Astrocyte of the spinal cord (primary cell): ENCODE measurements at regions not wholly inside any gene's neighbourhood (a gene's known extent, or its start where the extent isn't known, plus 50 kb on each side); places are given as distances from the start of the nearest gene placed in this dataset.

Experiments used
- DNase-seq: peaks from one replicate; pipeline ENCODE4 v3.0.0; 2011; ENCODE audit warnings: low read depth, low spot score
- H3K4me3 ChIP-seq: 2 replicates; pipeline ENCODE4 v1.5.1; 2011; ENCODE audit warnings: low read depth, mild to moderate bottlenecking, low read length, moderate library complexity
- in situ Hi-C: cut with HindIII; loops from 2 replicates; pipeline ENCODE4 v1.10.0; 2017; ENCODE audit warnings: low sequenced_read_pairs
- TF ChIP-seq, protein P1 (sequence below): IDR thresholded peaks from 2 replicates; pipeline ENCODE4 v1.5.1; 2012; ENCODE audit warnings: low read depth, mild to moderate bottlenecking, low read length, inconsistent platforms

GRCh38 chr16:59424714-59425273 lies 690.7 kb upstream of the GOT2 start:
- TF ChIP-seq, protein P1, sequence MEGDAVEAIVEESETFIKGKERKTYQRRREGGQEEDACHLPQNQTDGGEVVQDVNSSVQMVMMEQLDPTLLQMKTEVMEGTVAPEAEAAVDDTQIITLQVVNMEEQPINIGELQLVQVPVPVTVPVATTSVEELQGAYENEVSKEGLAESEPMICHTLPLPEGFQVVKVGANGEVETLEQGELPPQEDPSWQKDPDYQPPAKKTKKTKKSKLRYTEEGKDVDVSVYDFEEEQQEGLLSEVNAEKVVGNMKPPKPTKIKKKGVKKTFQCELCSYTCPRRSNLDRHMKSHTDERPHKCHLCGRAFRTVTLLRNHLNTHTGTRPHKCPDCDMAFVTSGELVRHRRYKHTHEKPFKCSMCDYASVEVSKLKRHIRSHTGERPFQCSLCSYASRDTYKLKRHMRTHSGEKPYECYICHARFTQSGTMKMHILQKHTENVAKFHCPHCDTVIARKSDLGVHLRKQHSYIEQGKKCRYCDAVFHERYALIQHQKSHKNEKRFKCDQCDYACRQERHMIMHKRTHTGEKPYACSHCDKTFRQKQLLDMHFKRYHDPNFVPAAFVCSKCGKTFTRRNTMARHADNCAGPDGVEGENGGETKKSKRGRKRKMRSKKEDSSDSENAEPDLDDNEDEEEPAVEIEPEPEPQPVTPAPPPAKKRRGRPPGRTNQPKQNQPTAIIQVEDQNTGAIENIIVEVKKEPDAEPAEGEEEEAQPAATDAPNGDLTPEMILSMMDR, result no peak
- H3K4me3 ChIP-seq, result no peak overlapping the region
- in situ Hi-C loops, result no loop called here
- no peak for DNase-seq

DNA sequence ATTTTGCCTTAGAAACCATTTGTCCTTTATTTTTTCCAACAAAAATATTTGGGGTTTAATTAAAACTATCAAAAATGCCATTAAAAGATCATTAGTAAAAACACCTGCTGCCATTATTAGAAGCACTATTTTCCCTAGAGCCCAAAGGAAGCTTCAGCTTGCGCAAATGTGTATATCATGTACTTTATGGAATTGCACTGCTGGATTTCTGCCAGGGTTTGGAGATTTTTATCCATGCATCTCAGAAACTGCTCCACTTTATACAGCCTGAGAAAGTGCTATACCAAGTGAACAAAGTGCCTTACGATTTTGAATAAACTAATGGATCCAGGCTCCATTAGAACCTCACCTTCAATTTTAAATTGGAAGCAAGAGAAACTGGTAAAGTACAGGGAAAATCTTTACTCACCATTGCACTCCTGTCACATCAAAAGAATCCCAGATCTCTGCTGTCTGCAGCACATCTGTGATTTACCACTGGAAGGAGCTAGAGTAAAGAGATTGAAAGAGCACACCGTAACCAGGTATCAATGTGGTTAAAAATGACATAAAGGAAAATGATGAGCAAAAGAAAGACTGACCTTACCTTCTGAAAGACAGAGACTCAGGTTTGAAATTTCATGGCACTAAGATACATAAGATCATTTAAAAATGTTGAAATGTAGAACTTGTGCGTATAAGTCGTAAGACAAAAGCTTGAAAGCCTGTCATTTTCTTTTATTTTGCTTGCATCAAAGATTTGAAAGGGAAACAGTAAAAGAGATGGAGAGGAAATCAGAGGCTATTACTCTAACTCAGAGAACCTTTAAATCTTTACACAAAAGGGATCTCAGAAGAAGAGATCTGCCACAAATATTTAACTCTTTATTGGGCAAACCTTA lies 678.1 kb upstream of the GOT2 start:
- in situ Hi-C loops, result no loop called here
- peak; percentile 35 for DNase-seq
- TF ChIP-seq, protein P1, result peak; percentile 54
- no peak overlapping the region for H3K4me3 ChIP-seq

- TF ChIP-seq, protein P1, result no peak
- in situ Hi-C loops, result no loop called here
- H3K4me3 ChIP-seq, result no peak overlapping the region
- DNase-seq, result no peak
Measured at GRCh38 chr16:59410451-59410850, 676.3 kb upstream of the GOT2 start.

GRCh38 chr16:59405802-59406201 lies 671.7 kb upstream of the GOT2 start:
- in situ Hi-C loops, result no loop called here
- no peak for DNase-seq
- TF ChIP-seq, protein P1, result no peak
- H3K4me3 ChIP-seq, result no peak overlapping the region

- TF ChIP-seq, protein P1, result no peak
- in situ Hi-C loops, result no loop called here
- no peak for DNase-seq
- no peak overlapping the region for H3K4me3 ChIP-seq
Measured at GRCh38 chr16:59404509-59404908, 670.4 kb upstream of the GOT2 start.

DNA sequence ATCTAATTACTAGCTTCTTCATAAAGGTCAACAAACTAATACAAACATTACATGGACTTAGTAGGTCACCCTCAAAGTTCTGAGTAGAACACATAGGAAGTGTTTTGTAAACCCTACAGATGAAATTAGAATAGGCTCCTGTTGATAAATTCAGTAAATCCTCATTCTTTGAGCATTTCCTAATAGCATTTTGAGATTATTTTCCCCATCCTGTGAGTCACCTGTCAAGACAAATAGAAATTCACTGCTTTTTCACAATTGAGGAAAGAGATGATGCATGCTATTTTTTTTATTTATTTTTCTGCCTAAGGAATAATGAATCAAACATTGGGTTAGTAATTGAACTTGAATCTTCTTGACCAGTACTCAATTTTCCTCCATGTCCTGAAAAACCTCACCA lies 666.7 kb upstream of the GOT2 start:
- H3K4me3 ChIP-seq, result no peak overlapping the region
- DNase-seq, result no peak
- TF ChIP-seq, protein P1, result no peak
- in situ Hi-C loops, result no loop called here
